ENCODE measurements at regions not wholly inside any gene's neighbourhood (a gene's known extent, or its start where the extent isn't known, plus 50 kb on each side); places are given as distances from the start of the nearest gene placed in this dataset.

- no peaks in the 10 kb centered on the region for H3K9me3 ChIP-seq (ENCODE audit: control insufficient read depth, insufficient read depth, low read length)
- 31% methylated on average over 2 of the region's 3 CpGs for WGBS (ENCODE audit: insufficient coverage)
- DNase-seq (ENCODE audit: low read depth in 4 of 6, low spot score in 6 of 6), result no peak
- no peak overlapping the region for H3K27ac ChIP-seq (ENCODE audit: low read depth, low read length)
- H3K27me3 ChIP-seq (ENCODE audit: control insufficient read depth, insufficient read depth, low read length), result no peaks in the 10 kb centered on the region
- no peaks in the 10 kb centered on the region for H3K36me3 ChIP-seq (ENCODE audit: control insufficient read depth, insufficient read depth, low read length)
- H3K4me3 ChIP-seq (ENCODE audit: low read depth, low read length), result no peak overlapping the region
- H3K4me1 ChIP-seq (ENCODE audit: control insufficient read depth, insufficient read depth, low read length), result peaks cover under 1% of the 10 kb centered on the region
These were observed 164.3 kb upstream of the MLN start for GRCh38 chr6:33967966-33968724.

GRCh38 chr6:33967265-33967767 lies 163.5 kb upstream of the MLN start:
- Histone ChIP-seq H3K36me3 (ENCODE audit: control insufficient read depth, insufficient read depth, low read length) (no peaks in the 10 kb centered on the region), H3K27me3 (ENCODE audit: control insufficient read depth, insufficient read depth, low read length) (no peaks in the 10 kb centered on the region), H3K4me1 (ENCODE audit: control insufficient read depth, insufficient read depth, low read length) (peaks cover 9% of the 10 kb centered on the region), H3K9me3 (ENCODE audit: control insufficient read depth, insufficient read depth, low read length) (no peaks in the 10 kb centered on the region), H3K4me3 (ENCODE audit: low read depth, low read length) (no peak overlapping the region), H3K27ac (ENCODE audit: low read depth, low read length) (no peak overlapping the region)
- no peak for DNase-seq (ENCODE audit: low read depth in 4 of 6, low spot score in 6 of 6)
- WGBS (ENCODE audit: insufficient coverage), result 100% methylated on average over 1 of the region's 3 CpGs

- 83% methylated on average over 1 of the region's 2 CpGs for WGBS (ENCODE audit: insufficient coverage)
- H3K4me1 ChIP-seq (ENCODE audit: control insufficient read depth, insufficient read depth, low read length), result peaks cover 14% of the 10 kb centered on the region
- DNase-seq (ENCODE audit: low read depth in 4 of 6, low spot score in 6 of 6), result no peak
- no peak overlapping the region for H3K4me3 ChIP-seq (ENCODE audit: low read depth, low read length)
- H3K27me3 ChIP-seq (ENCODE audit: control insufficient read depth, insufficient read depth, low read length), result no peaks in the 10 kb centered on the region
- no peak overlapping the region for H3K27ac ChIP-seq (ENCODE audit: low read depth, low read length)
- H3K9me3 ChIP-seq (ENCODE audit: control insufficient read depth, insufficient read depth, low read length), result no peaks in the 10 kb centered on the region
- no peaks in the 10 kb centered on the region for H3K36me3 ChIP-seq (ENCODE audit: control insufficient read depth, insufficient read depth, low read length)
These were observed 162.7 kb upstream of the MLN start for GRCh38 chr6:33966536-33966935.

GRCh38 chr6:33965766-33966165 lies 162.0 kb upstream of the MLN start:
- no peak for DNase-seq (ENCODE audit: low read depth in 4 of 6, low spot score in 6 of 6)
- Histone ChIP-seq H3K27me3 (ENCODE audit: control insufficient read depth, insufficient read depth, low read length) (peaks cover 1% of the 10 kb centered on the region), H3K4me1 (ENCODE audit: control insufficient read depth, insufficient read depth, low read length) (peaks cover 14% of the 10 kb centered on the region), H3K9me3 (ENCODE audit: control insufficient read depth, insufficient read depth, low read length) (no peaks in the 10 kb centered on the region), H3K36me3 (ENCODE audit: control insufficient read depth, insufficient read depth, low read length) (no peaks in the 10 kb centered on the region), H3K27ac (ENCODE audit: low read depth, low read length) (no peak overlapping the region), H3K4me3 (ENCODE audit: low read depth, low read length) (no peak overlapping the region)
- WGBS (ENCODE audit: insufficient coverage), result 87% methylated on average over 4 of the region's 8 CpGs

- peaks cover 14% of the 10 kb centered on the region for H3K4me1 ChIP-seq (ENCODE audit: control insufficient read depth, insufficient read depth, low read length)
- WGBS (ENCODE audit: insufficient coverage), result no CpG with 5 or more reads among the region's 3 CpGs
- no peaks in the 10 kb centered on the region for H3K36me3 ChIP-seq (ENCODE audit: control insufficient read depth, insufficient read depth, low read length)
- H3K9me3 ChIP-seq (ENCODE audit: control insufficient read depth, insufficient read depth, low read length), result no peaks in the 10 kb centered on the region
- peaks cover 8% of the 10 kb centered on the region for H3K27me3 ChIP-seq (ENCODE audit: control insufficient read depth, insufficient read depth, low read length)
- no peak overlapping the region for H3K4me3 ChIP-seq (ENCODE audit: low read depth, low read length)
- DNase-seq (ENCODE audit: low read depth in 4 of 6, low spot score in 6 of 6), result no peak
- H3K27ac ChIP-seq (ENCODE audit: low read depth, low read length), result no peak overlapping the region
These were observed 160.6 kb upstream of the MLN start for GRCh38 chr6:33964387-33964786.

- peaks cover 10% of the 10 kb centered on the region for H3K27me3 ChIP-seq (ENCODE audit: control insufficient read depth, insufficient read depth, low read length)
- peaks cover 21% of the 10 kb centered on the region for H3K4me1 ChIP-seq (ENCODE audit: control insufficient read depth, insufficient read depth, low read length)
- no peaks in the 10 kb centered on the region for H3K36me3 ChIP-seq (ENCODE audit: control insufficient read depth, insufficient read depth, low read length)
- no peak overlapping the region for H3K27ac ChIP-seq (ENCODE audit: low read depth, low read length)
- no peaks in the 10 kb centered on the region for H3K9me3 ChIP-seq (ENCODE audit: control insufficient read depth, insufficient read depth, low read length)
- no peak for DNase-seq (ENCODE audit: low read depth in 4 of 6, low spot score in 6 of 6)
- H3K4me3 ChIP-seq (ENCODE audit: low read depth, low read length), result no peak overlapping the region
- 94% methylated on average over 5 of the region's 7 CpGs for WGBS (ENCODE audit: insufficient coverage)
These were observed 159.4 kb upstream of the MLN start for GRCh38 chr6:33963136-33963750.

GRCh38 chr6:33962246-33963027 lies 158.6 kb upstream of the MLN start:
- Histone ChIP-seq H3K27me3 (ENCODE audit: control insufficient read depth, insufficient read depth, low read length) (peaks cover 10% of the 10 kb centered on the region), H3K9me3 (ENCODE audit: control insufficient read depth, insufficient read depth, low read length) (no peaks in the 10 kb centered on the region), H3K36me3 (ENCODE audit: control insufficient read depth, insufficient read depth, low read length) (no peaks in the 10 kb centered on the region), H3K4me3 (ENCODE audit: low read depth, low read length) (no peak overlapping the region), H3K4me1 (ENCODE audit: control insufficient read depth, insufficient read depth, low read length) (peaks cover 25% of the 10 kb centered on the region), H3K27ac (ENCODE audit: low read depth, low read length) (no peak overlapping the region)
- 46% methylated on average over 11 of the region's 16 CpGs for WGBS (ENCODE audit: insufficient coverage)
- DNase-seq (ENCODE audit: low read depth in 4 of 6, low spot score in 6 of 6), result peak in 2 of 6 donors; percentile 51 to 77

GRCh38 chr6:33961691-33962090 lies 157.9 kb upstream of the MLN start:
- WGBS (ENCODE audit: insufficient coverage), result 90% methylated on average over 6 of the region's 6 CpGs
- H3K27ac ChIP-seq (ENCODE audit: low read depth, low read length), result no peak overlapping the region
- no peak for DNase-seq (ENCODE audit: low read depth in 4 of 6, low spot score in 6 of 6)
- no peaks in the 10 kb centered on the region for H3K9me3 ChIP-seq (ENCODE audit: control insufficient read depth, insufficient read depth, low read length)
- no peaks in the 10 kb centered on the region for H3K36me3 ChIP-seq (ENCODE audit: control insufficient read depth, insufficient read depth, low read length)
- peaks cover 10% of the 10 kb centered on the region for H3K27me3 ChIP-seq (ENCODE audit: control insufficient read depth, insufficient read depth, low read length)
- H3K4me3 ChIP-seq (ENCODE audit: low read depth, low read length), result no peak overlapping the region
- peaks cover 25% of the 10 kb centered on the region for H3K4me1 ChIP-seq (ENCODE audit: control insufficient read depth, insufficient read depth, low read length)

- no peak for DNase-seq (ENCODE audit: low read depth in 4 of 6, low spot score in 6 of 6)
- WGBS (ENCODE audit: insufficient coverage), result 86% methylated on average over 20 of the region's 22 CpGs
- H3K4me3 ChIP-seq (ENCODE audit: low read depth, low read length), result no peak overlapping the region
- peaks cover 25% of the 10 kb centered on the region for H3K4me1 ChIP-seq (ENCODE audit: control insufficient read depth, insufficient read depth, low read length)
- H3K36me3 ChIP-seq (ENCODE audit: control insufficient read depth, insufficient read depth, low read length), result no peaks in the 10 kb centered on the region
- peaks cover 10% of the 10 kb centered on the region for H3K27me3 ChIP-seq (ENCODE audit: control insufficient read depth, insufficient read depth, low read length)
- no peak overlapping the region for H3K27ac ChIP-seq (ENCODE audit: low read depth, low read length)
- no peaks in the 10 kb centered on the region for H3K9me3 ChIP-seq (ENCODE audit: control insufficient read depth, insufficient read depth, low read length)
These were observed 156.8 kb upstream of the MLN start for GRCh38 chr6:33960345-33961313.
